ENCODE measurements at regions not wholly inside any gene's neighbourhood (a gene's known extent, or its start where the extent isn't known, plus 50 kb on each side); places are given as distances from the start of the nearest gene placed in this dataset.

- Histone ChIP-seq H3K9me2 (ENCODE audit: insufficient read depth, low read length) (no peaks in the 10 kb centered on the region), H3K9ac (ENCODE audit: low read length) (no peak overlapping the region), H3K79me2 (replicated peaks; ENCODE audit: insufficient read depth, low read length) (no peaks in the 10 kb centered on the region), H3F3A (ENCODE audit: insufficient read depth, low read length, poor library complexity, severe bottlenecking) (no peaks in the 10 kb centered on the region), H3K4me3 (ENCODE audit: low read length) (no peak overlapping the region), H3K9me3 (ENCODE audit: low read length) (no peaks in the 10 kb centered on the region), H3K27me3 (ENCODE audit: insufficient read depth, low read depth, low read length) (no peaks in the 10 kb centered on the region), H3K4me2 (ENCODE audit: low read length) (no peak overlapping the region), H3K27ac (ENCODE audit: low read length) (no peak overlapping the region), H4K20me1 (ENCODE audit: insufficient read depth) (no peaks in the 10 kb centered on the region), H2AFZ (ENCODE audit: low read depth, low read length) (no peak overlapping the region), H3K36me3 (ENCODE audit: insufficient read depth, low read length) (no peaks in the 10 kb centered on the region)
- TF ChIP-seq SMC3 (conservative IDR thresholded peaks at IDR 0.05; ENCODE audit: poor library complexity): no peak
- no peak for TF ChIP-seq POLR2AphosphoS5 (IDR thresholded peaks at IDR 0.05)
- no peak for TF ChIP-seq MXI1 (conservative IDR thresholded peaks at IDR 0.05; ENCODE audit: poor library complexity, severe bottlenecking)
These were observed 145.7 kb downstream of the AKAP11 start for GRCh38 chr13:42417626-42418025.

DNA sequence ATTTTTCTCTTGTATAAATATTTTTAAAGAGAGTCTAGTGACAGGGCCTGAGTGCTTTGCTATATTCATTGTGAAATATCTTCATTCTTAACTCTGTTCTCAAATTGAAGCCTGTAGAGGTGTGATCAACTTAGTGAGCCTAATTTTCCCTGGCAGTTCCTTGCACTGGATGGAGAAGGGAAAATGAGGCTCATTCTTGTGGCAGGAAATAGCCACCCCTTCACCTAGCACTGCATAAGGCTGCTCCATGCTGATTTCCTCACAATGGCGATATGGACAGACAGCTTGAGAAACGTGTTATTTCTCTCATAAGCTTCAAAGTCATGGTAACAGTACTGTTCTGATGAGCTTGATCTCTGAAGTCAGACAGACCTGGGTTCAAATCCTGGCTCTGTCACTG is 146.2 kb downstream of the AKAP11 start:
- H4K20me1 ChIP-seq (ENCODE audit: insufficient read depth): no peaks in the 10 kb centered on the region
- no peak overlapping the region for H3K9ac ChIP-seq (ENCODE audit: low read length)
- no peaks in the 10 kb centered on the region for H3K9me2 ChIP-seq (ENCODE audit: insufficient read depth, low read length)
- no peak overlapping the region for H2AFZ ChIP-seq (ENCODE audit: low read depth, low read length)
- no peaks in the 10 kb centered on the region for H3K9me3 ChIP-seq (ENCODE audit: low read length)
- H3K27me3 ChIP-seq (ENCODE audit: insufficient read depth, low read depth, low read length): no peaks in the 10 kb centered on the region
- H3K79me2 ChIP-seq (replicated peaks; ENCODE audit: insufficient read depth, low read length): no peaks in the 10 kb centered on the region
- H3K4me3 ChIP-seq (ENCODE audit: low read length): no peak overlapping the region
- H3K36me3 ChIP-seq (ENCODE audit: insufficient read depth, low read length): no peaks in the 10 kb centered on the region
- TF ChIP-seq EP300 (conservative IDR thresholded peaks at IDR 0.05; ENCODE audit: poor library complexity, severe bottlenecking) (no peak), RAD21 (conservative IDR thresholded peaks at IDR 0.05) (no peak), POLR2AphosphoS5 (IDR thresholded peaks at IDR 0.05) (no peak)
- no peak overlapping the region for H3K4me2 ChIP-seq (ENCODE audit: low read length)
- no peak overlapping the region for H3K27ac ChIP-seq (ENCODE audit: low read length)
- H3F3A ChIP-seq (ENCODE audit: insufficient read depth, low read length, poor library complexity, severe bottlenecking): no peaks in the 10 kb centered on the region

DNA sequence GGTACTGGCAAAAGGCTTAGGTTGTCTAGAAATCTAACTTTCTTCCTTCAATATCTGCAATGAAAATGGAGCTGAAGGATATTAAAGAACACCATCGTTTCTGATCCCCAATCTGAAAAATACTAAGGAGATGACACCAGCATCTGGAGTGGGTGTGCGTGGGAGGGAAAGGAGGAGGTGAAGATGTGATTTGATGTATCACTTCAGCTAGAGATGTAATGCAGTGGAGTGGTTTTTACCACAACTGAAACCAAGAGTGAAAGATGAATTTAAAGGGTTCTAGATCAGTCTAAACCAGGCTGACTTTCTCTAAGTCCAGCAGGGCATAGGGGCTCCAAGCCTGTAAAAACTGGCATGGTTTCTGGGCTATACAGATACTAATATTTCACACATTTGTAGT is 148.4 kb downstream of the AKAP11 start:
- Histone ChIP-seq H3K9me2 (ENCODE audit: insufficient read depth, low read length) (no peaks in the 10 kb centered on the region), H3K27me3 (ENCODE audit: insufficient read depth, low read depth, low read length) (no peaks in the 10 kb centered on the region), H2AFZ (ENCODE audit: low read depth, low read length) (no peak overlapping the region), H3K79me2 (replicated peaks; ENCODE audit: insufficient read depth, low read length) (no peaks in the 10 kb centered on the region), H4K20me1 (ENCODE audit: insufficient read depth) (no peaks in the 10 kb centered on the region), H3F3A (ENCODE audit: insufficient read depth, low read length, poor library complexity, severe bottlenecking) (no peaks in the 10 kb centered on the region), H3K9me3 (ENCODE audit: low read length) (no peaks in the 10 kb centered on the region), H3K36me3 (ENCODE audit: insufficient read depth, low read length) (no peaks in the 10 kb centered on the region), H3K4me2 (ENCODE audit: low read length) (no peak overlapping the region), H3K4me3 (ENCODE audit: low read length) (no peak overlapping the region), H3K27ac (ENCODE audit: low read length) (no peak overlapping the region), H3K9ac (ENCODE audit: low read length) (no peak overlapping the region)
- no peak for TF ChIP-seq EP300 (conservative IDR thresholded peaks at IDR 0.05; ENCODE audit: poor library complexity, severe bottlenecking)
- no peak for TF ChIP-seq EZH2 (IDR thresholded peaks at IDR 0.05; ENCODE audit: borderline replicate concordance, insufficient read depth, low read length, poor library complexity, severe bottlenecking)
- TF ChIP-seq SMC3 (conservative IDR thresholded peaks at IDR 0.05; ENCODE audit: poor library complexity): no peak
- no peak for TF ChIP-seq TAF1 (IDR thresholded peaks at IDR 0.05; ENCODE audit: low read depth)
- no peak for TF ChIP-seq POLR2AphosphoS5 (IDR thresholded peaks at IDR 0.05)
- TF ChIP-seq, protein P1, sequence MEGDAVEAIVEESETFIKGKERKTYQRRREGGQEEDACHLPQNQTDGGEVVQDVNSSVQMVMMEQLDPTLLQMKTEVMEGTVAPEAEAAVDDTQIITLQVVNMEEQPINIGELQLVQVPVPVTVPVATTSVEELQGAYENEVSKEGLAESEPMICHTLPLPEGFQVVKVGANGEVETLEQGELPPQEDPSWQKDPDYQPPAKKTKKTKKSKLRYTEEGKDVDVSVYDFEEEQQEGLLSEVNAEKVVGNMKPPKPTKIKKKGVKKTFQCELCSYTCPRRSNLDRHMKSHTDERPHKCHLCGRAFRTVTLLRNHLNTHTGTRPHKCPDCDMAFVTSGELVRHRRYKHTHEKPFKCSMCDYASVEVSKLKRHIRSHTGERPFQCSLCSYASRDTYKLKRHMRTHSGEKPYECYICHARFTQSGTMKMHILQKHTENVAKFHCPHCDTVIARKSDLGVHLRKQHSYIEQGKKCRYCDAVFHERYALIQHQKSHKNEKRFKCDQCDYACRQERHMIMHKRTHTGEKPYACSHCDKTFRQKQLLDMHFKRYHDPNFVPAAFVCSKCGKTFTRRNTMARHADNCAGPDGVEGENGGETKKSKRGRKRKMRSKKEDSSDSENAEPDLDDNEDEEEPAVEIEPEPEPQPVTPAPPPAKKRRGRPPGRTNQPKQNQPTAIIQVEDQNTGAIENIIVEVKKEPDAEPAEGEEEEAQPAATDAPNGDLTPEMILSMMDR (IDR thresholded peaks at IDR 0.05; ENCODE audit: poor library complexity, severe bottlenecking): no peak
- TF ChIP-seq REST (IDR thresholded peaks at IDR 0.05; ENCODE audit: borderline replicate concordance): no peak
- TF ChIP-seq RAD21 (conservative IDR thresholded peaks at IDR 0.05): no peak
- no peak for TF ChIP-seq MXI1 (conservative IDR thresholded peaks at IDR 0.05; ENCODE audit: poor library complexity, severe bottlenecking)

Measured in neural cell (in vitro differentiated cells).